HG02970 (cell line): ENCODE measurements at regions not wholly inside any gene's neighbourhood (a gene's known extent, or its start where the extent isn't known, plus 50 kb on each side); places are given as distances from the start of the nearest gene placed in this dataset.

Source experiments
- ATAC-seq: cut with Tn5 transposase; IDR thresholded peaks from one replicate; pipeline ENCODE4 v1.9.1; 2021; ENCODE audit warnings: mild to moderate bottlenecking, moderate library complexity, moderate number of reproducible peaks; ENCODE audit not compliant: unreplicated experiment, low FRiP score

GRCh38 chr2:12073217-12073852 is 326.9 kb downstream of the LPIN1 start:
- ATAC-seq = no peak

DNA sequence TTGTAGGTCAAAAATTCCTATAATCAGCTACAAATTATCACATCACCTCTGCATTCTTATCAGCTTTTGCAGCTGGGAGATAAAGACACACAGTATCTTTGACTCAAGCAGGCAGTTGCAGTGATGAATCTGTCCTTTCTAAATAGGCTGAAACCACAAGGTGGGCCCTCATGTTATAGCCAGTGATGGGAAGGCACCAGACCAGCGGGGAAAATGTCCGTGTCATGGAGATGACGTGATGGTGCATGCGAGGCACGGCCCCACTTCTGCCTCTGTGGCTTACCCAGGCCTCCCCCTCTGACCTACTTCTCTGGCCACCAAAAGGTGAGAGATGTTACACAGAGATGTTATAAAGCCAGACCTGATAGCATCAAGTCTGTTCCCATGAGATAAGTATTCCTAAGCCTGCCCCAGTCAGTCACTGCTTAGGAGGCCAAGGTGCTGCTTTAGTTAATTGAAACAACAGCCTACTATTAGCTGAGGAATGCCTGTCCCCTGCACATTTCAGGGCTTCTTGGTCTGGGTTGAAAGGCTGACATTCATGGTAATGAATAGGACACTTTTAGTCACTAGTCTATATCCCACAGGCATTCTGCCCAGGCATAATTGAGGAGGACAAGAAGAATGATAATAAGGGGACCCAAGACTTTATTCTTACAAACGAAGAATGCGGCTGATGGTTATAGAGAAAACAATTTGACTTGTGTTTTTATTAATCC is 327.9 kb downstream of the LPIN1 start:
- no peak for ATAC-seq

DNA sequence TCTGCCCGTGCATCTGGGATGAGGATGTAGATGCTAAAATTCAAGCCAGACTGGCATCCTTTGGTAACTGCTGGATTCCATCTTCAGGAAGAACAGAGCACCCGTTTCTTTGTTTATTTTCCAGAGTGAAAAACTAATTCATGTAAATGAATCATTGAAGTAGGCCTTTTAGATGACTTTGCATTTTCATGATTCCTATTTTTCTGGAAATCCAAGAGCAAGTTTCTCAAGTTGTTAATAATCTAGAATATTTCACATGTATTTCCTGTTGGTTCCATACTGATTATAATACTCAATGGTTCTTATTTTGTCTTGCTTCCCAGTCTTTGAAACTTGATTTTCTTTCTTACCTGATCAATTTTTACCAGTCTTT is 328.4 kb downstream of the LPIN1 start:
- ATAC-seq = no peak

- no peak for ATAC-seq
Observed at GRCh38 chr2:12075603-12076002, 329.2 kb downstream of the LPIN1 start.

GRCh38 chr2:12076810-12077209 is 330.4 kb downstream of the LPIN1 start:
- no peak for ATAC-seq

GRCh38 chr2:12080360-12080759 is 333.9 kb downstream of the LPIN1 start:
- no peak for ATAC-seq

DNA sequence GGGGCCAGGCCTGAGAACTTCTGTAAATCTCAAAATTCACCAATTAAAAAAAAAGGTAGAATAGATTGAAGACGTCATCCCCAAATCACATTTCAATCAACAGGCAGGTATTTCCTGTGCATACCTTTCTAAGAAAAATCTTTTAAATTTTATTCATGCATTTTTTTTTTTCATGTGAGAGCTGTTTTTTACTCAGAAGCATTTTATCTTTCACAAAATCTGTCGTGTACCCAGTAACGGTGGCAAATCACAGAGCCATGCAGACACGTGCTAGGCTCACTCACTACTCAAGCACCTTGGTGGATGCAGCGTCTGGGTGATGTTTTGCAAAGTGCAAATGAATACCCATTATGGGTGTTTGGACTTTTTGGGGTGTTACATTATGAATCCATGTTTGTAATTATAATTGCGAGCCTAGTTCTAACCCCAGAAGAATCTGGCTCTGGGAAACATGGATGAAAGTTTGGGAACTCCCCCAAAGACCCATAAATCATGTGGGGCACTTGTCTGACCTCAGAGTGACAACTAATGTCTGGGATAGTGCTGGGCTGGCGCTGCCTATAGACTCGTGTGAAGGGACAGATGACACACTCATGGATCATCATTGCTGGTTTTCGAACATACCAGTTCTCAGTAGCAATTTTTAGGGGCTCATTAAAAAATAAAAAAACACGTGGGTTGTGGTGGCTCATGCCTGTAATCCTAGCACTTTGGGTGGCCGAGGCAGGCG is 335.2 kb downstream of the LPIN1 start:
- no peak for ATAC-seq

DNA sequence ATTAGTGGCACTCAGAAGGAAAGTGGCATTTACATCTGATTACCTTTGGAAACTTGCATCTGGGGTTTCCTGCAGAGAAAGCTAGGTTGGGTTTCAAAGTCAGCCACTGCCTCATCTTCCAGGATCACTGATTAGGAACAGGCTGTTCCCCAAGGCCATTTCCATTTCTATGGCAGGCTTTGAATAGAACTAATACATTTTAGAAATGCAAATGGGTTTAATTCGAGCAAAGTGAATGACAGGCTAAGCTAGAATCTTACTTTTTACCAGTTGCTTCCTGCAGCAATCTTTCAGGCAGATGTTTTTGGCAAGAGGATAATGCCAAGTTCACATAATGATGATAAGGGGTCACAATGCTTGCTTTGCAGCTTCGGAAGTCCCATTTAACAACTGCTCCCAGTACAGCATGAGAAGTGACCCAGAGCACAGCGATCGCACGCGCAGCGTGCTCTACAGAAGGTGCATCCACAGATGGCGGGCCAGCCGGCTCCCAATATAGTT is 336.7 kb downstream of the LPIN1 start:
- no peak for ATAC-seq

GRCh38 chr2:12083713-12084419 is 337.4 kb downstream of the LPIN1 start:
- ATAC-seq = no peak

GRCh38 chr2:12087175-12087574 is 340.7 kb downstream of the LPIN1 start:
- ATAC-seq = no peak

- ATAC-seq = no peak
Observed at GRCh38 chr2:12087671-12088380, 341.4 kb downstream of the LPIN1 start.

DNA sequence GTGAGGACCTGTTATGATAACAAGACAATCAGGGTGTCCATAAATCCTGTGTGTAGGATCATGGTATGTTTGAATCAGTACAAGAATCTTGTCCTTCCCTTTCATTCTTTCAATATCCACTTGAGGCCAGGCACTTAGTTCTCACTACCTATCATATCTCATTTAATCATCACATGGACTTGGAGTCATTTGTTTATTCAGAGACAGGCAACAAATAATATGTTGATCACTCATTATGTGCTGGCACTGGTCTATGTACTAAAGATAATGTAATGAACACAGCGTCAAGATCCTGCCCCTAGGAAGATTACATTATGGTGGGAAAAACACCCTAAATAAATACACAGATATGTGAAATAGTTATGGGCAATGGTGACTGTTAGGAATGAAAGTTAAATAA is 342.6 kb downstream of the LPIN1 start:
- no peak for ATAC-seq

- no peak for ATAC-seq
Observed at GRCh38 chr2:12089496-12089895, 343.1 kb downstream of the LPIN1 start.

DNA sequence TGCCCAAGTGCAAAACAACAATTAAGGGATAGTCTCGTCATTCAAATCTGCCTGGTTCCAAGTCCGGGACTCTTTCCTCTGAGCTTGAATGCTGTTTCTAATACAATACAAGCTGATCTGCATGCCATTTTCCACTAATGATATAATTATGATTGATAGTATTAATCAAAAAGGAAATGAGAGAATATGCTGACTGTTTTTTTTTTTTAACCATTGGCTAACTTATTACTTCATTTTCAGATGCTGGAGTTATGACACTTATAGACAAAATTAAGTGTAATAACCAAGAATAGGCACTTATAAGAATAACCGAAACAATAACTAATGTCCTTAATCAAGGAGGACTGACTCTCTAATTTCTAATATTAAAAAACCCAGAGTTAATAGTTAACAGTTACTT is 343.6 kb downstream of the LPIN1 start:
- no peak for ATAC-seq

DNA sequence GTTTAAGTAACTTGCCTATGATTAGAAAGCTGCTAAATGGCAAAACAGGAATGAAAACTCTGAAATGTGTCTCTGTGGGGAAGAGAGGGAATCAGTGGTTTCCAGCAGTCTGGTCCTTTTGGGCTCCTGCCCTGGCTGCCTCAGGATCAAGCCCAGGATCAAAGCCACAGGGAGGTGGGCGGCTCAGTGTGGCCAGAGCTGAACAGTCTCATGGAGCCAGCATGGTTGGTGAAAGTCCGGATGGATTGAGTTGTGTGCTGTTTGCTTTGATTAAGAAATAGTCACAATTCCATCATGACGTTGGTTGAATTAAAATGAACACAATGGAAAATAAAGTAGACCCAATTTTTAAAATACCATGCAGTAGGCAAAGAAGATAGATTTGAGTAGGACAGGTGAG is 344.2 kb downstream of the LPIN1 start:
- no peak for ATAC-seq

DNA sequence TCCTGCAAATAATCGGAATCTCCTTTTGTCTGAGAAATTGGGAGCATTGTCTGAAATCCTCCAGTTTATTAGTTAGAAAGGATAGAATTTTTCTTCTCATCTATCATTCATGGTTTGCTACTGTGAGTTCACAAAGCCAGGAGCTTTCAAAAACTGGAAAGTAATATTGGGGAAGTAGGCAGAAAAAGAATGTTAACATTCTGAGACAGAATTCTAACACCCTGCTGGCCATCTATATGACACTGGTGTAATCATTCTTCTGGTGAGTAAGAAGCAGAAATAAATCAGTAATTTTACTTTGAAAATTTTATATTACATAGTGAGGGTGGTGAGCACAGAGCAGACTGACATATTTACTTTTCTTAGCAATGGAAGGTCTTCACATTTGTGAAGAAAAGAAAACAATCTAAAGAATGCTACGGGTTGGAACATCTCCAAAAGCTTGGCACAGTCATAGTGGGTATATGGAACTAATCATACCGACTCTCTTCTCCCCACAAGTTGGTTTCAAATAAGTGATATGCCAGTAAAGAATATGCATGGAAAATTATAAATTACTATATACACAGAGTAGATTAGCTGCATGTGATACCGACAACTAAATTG is 344.9 kb downstream of the LPIN1 start:
- no peak for ATAC-seq

- no peak for ATAC-seq
Observed at GRCh38 chr2:12094134-12094533, 347.7 kb downstream of the LPIN1 start.

DNA sequence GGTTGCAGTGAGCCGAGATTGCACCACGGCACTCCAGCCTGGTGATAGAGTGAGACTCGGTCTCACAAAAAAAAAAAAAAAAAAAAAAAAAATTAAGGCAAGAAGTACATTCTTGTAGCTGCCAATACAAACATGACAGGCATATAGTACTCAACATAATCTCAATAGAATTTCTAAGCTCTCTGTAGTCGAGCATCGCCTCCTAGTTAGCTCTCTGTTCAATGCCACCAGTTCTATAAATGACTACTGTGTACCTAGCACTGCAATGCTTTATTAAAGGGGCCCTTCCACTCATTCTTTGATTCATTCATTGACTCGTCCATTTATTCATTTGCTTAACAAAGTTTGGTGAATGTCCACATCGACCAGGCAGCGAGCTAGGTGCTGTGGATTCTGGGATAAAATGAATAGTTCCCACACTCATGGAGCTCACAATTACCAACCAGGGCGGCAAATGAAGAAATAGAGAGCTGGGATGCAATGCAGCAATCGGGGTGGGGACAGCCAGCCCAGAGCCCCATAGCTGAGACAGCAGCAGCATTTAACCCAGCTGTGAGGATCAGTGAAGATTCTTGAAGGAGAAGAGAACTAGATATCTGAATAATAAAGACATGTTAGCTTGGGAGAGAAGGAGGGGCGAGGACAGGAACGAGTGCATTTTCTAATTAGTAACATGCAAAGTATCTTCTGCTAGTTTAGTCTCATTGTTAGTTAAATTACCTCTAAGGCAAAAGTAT is 349.8 kb downstream of the LPIN1 start:
- ATAC-seq = no peak

GRCh38 chr2:12096788-12097449 is 350.5 kb downstream of the LPIN1 start:
- no peak for ATAC-seq
